LNCAP (cell line): ENCODE measurements at regions not wholly inside any gene's neighbourhood (a gene's known extent, or its start where the extent isn't known, plus 50 kb on each side); places are given as distances from the start of the nearest gene placed in this dataset.

Experiments
- TF ChIP-seq, protein P1 (sequence below): fragments of 450-650 bp; IDR thresholded peaks from 2 replicates; pipeline ENCODE4 v1.5.1; 2017; ENCODE audit warnings: mild to moderate bottlenecking

DNA sequence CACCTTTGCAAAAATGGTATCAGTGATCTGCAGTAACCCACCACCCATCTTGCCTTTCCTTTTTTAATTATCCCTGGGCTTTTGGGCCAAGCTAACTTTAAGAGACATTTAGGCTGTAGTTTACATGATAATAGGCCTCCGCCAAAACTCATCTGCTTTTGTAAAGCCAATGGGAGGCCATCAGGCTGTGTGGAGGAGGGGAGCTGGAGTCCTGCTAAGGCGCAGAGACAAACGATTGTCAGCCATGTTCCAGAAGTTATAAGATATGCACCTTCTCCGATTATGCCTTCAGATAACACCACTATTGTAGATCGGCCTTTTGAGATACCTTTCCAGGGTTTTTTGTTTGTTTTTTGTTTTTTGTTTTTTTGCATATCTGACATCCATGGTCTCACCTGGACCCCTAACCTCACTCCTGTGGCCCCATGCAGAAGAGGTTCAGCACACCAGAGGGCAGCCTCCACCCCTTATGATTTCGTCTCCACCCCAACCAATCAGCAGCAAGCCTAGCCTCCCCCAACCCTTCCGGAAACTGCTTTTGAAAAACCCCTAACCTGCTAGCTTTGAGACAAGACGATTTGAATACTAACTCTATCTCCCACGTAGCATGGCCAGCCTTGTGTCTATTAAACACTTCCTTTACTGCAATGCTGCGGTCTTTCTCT lies 113.9 kb upstream of the UBL3 start:
- TF ChIP-seq, protein P1, sequence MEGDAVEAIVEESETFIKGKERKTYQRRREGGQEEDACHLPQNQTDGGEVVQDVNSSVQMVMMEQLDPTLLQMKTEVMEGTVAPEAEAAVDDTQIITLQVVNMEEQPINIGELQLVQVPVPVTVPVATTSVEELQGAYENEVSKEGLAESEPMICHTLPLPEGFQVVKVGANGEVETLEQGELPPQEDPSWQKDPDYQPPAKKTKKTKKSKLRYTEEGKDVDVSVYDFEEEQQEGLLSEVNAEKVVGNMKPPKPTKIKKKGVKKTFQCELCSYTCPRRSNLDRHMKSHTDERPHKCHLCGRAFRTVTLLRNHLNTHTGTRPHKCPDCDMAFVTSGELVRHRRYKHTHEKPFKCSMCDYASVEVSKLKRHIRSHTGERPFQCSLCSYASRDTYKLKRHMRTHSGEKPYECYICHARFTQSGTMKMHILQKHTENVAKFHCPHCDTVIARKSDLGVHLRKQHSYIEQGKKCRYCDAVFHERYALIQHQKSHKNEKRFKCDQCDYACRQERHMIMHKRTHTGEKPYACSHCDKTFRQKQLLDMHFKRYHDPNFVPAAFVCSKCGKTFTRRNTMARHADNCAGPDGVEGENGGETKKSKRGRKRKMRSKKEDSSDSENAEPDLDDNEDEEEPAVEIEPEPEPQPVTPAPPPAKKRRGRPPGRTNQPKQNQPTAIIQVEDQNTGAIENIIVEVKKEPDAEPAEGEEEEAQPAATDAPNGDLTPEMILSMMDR = no peak

DNA sequence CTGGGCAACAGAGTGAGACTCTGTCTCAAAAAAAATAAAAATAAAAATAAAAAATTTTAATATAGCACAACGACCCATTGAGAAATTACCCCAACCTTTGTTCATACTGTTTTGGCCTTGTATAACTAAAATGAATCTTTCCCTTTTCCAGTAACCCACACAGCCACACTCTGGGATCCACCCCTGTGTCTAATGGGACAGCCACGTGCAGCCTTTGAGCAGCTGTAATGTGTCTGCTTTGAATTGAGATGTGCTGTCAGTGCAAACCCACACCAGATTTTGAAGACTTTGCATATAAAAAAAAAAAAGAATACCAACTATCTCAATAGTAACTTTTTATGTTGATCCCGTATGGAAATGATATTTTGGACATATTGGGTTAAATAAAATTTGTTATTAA lies 112.7 kb upstream of the UBL3 start:
- TF ChIP-seq, protein P1 = no peak

DNA sequence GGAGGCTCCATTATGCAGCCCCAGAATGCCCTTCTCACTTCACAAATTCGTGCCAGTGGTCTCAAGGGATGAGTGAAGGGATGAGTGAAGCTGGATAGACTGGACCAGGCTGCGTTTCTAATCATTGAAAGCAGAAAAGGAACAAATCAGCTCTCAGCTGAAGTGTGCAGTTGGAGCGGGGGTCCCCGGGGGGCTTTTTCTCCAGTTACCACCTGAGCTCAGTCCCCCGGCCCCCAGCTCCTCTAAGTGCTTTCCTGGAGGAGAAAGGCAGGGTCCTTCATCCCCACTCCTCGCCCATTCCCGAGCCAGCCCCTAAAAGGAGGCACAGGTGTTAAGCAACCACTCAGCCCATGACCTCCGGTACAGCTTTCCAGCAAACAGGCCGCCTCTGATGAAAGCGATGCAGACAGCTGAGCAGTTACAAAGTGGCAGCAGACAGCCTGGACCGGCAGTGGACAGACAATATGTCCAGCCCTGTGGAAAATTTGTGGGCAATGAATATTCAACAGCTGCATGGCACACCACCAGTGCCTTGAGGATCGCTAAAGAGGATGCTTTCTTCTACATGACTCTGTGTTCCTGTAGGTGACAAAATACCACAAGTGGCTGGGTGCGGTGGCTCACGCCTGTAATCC lies 110.7 kb upstream of the UBL3 start:
- TF ChIP-seq, protein P1 = no peak

DNA sequence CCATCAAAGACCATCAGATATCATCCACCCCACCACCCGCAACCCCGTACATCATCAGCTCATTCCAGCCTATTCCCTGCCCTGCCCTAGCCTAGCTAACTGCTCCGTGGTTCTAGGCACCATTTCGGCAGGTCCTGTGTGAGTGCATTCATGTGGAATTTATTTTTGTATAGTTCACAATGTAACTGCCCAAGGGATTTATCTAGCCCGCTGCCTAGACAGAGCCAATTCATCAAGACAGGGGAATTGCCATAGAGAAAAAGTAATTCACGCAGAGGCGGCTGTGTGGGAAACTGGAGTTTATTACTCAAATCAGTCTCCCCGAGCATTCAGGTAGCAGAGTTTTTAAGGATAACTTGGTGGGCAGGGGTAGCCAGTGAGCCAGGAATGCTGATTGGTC lies 109.2 kb upstream of the UBL3 start:
- TF ChIP-seq, protein P1 = no peak

DNA sequence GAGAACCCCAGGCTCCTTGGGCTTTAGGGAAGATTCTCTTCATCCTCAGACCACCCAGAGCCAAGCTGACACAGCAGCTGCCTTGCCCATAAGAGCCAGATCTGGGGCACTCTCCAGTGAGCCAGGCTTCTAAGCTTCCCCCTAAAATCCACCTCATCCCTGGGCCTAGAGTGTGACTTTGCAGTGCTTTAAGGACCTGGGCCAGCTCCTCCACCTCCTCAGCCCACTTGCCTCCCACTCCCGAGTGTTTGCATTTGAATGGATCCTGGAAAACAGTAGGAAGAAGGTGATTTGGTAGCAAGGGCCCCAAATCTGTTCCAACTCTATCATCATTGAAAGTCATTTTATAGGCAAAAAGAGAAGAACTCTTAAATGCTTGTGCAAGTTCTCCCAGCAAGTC lies 108.7 kb upstream of the UBL3 start:
- TF ChIP-seq, protein P1 = no peak

DNA sequence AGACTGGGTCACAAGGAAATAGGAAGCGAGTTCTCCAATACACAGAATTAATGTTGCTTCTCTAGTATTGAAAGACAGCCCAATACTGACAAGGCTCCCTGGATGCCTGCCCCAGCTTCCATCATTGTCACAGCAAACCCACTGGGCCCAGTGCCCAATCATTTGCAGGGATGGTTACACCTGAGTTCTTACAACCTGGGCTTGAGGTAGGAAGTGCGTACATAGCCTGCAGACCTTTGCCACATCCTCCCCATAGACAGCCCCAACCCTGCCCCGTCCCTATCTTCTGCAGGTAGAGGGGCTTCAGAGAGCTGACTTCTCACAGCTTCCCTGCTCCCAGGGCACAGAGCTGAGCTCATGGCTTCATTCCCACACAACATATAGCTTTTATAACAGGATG lies 108.1 kb upstream of the UBL3 start:
- TF ChIP-seq, protein P1 = no peak

DNA sequence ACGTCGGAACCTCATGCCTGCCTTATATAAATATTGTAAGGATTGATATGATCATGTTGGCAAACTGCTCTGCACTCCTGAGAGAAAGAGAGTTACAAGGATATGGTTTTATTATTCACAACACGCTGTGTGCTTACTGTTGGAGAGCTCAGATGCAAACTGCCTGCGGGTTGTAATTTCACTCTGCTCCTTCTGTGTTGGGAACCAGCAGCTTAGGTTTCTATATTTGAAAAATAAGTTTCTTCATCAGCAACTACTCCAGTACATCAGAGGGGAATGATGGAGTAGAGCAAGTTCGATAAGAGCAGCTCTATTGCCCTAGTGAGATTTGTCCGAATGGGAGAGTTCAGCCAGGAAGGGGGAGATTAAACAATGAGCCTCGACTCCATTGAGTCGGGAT lies 106.9 kb upstream of the UBL3 start:
- TF ChIP-seq, protein P1 = no peak
